Neuronal stem cell (in vitro differentiated cells): ENCODE measurements at regions not wholly inside any gene's neighbourhood (a gene's known extent, or its start where the extent isn't known, plus 50 kb on each side); places are given as distances from the start of the nearest gene placed in this dataset. TPM values are rescaled to one million over a fixed set of nuclear protein-coding genes. Genes with fewer than 3 reads are reported as not detected.

Experiments used
- DNase-seq: peaks from one replicate; pipeline ENCODE4 v3.0.0-alpha.2; 2013; ENCODE audit warnings: low spot score
- H2AFZ ChIP-seq: one replicate; pipeline ENCODE4 v1.6.1; 2013; ENCODE audit warnings: mild to moderate bottlenecking, low read length, inconsistent platforms
- H2AK5ac ChIP-seq: 2 replicates; pipeline ENCODE4 v1.6.1; 2013; ENCODE audit warnings: low read depth, mild to moderate bottlenecking, inconsistent platforms, low read length, moderate library complexity, mixed read lengths
- H2BK120ac ChIP-seq: 2 replicates; pipeline ENCODE4 v1.6.1; 2013; ENCODE audit warnings: low read depth, mild to moderate bottlenecking, inconsistent platforms, low read length, moderate library complexity, mixed read lengths
- H2BK12ac ChIP-seq: one replicate; pipeline ENCODE4 v1.6.1; 2013; ENCODE audit warnings: low read length, inconsistent platforms
- H2BK15ac ChIP-seq: 2 replicates; pipeline ENCODE4 v1.6.1; 2013; ENCODE audit warnings: mild to moderate bottlenecking, low read length, inconsistent platforms, mixed read lengths
- H2BK5ac ChIP-seq: one replicate; pipeline ENCODE4 v1.6.1; 2013; ENCODE audit warnings: inconsistent platforms, mild to moderate bottlenecking, low read length, moderate library complexity
- H3K14ac ChIP-seq: one replicate; pipeline ENCODE4 v1.6.1; 2013; ENCODE audit warnings: low read length, inconsistent platforms
- H3K18ac ChIP-seq: 2 replicates; pipeline ENCODE4 v1.6.1; 2013; ENCODE audit warnings: low read length, inconsistent platforms
- H3K23ac ChIP-seq: 2 replicates; pipeline ENCODE4 v1.6.1; 2013; ENCODE audit warnings: low read depth, mild to moderate bottlenecking, mixed read lengths, low read length, inconsistent platforms; ENCODE audit not compliant: poor library complexity
- H3K27ac ChIP-seq: replicated peaks from 3 replicates; pipeline ENCODE4 v1.5.1; 2013; ENCODE audit warnings: low read length, inconsistent platforms
- H3K27me3 ChIP-seq, 3 experiments: 2 replicates each; pipeline ENCODE4 v1.6.1; 2013; ENCODE audit warnings: low read length in 3 of 3, mild to moderate bottlenecking in 2 of 3, inconsistent platforms in 1 of 3, low read depth in 1 of 3, mixed read lengths in 1 of 3, moderate library complexity in 1 of 3; ENCODE audit not compliant: control insufficient read depth in 3 of 3, insufficient read depth in 3 of 3
- H3K36me3 ChIP-seq, 2 donors: replicated peaks in 1 of 2; 2 replicates each; pipeline ENCODE4 v1.6.1; 2013; ENCODE audit warnings: low read length in 2 of 2; ENCODE audit not compliant: control insufficient read depth in 2 of 2, insufficient read depth in 2 of 2
- H3K4ac ChIP-seq: 2 replicates; pipeline ENCODE4 v1.6.1; 2013; ENCODE audit warnings: inconsistent platforms, mild to moderate bottlenecking, low read length, moderate library complexity
- H3K4me1 ChIP-seq, 2 donors: 1 replicate in 1 of 2; 2 replicates in 1 of 2; pipeline ENCODE4 v1.6.1; 2013; ENCODE audit warnings: low read length in 2 of 2, low read depth in 1 of 2; ENCODE audit not compliant: control insufficient read depth in 2 of 2, insufficient read depth in 1 of 2
- H3K4me2 ChIP-seq: one replicate; pipeline ENCODE4 v1.6.1; 2013; ENCODE audit warnings: mild to moderate bottlenecking, low read length, inconsistent platforms; ENCODE audit not compliant: insufficient read depth, poor library complexity, severe bottlenecking
- H3K4me3 ChIP-seq, 2 donors: 2 replicates each; pipeline ENCODE4 v1.5.1; 2013; ENCODE audit warnings: low read length in 2 of 2, mild to moderate bottlenecking in 2 of 2, inconsistent platforms in 1 of 2, moderate library complexity in 1 of 2
- H3K79me1 ChIP-seq: one replicate; pipeline ENCODE4 v1.6.1; 2013; ENCODE audit warnings: low read depth, mild to moderate bottlenecking, inconsistent platforms, low read length, moderate library complexity
- H3K9ac ChIP-seq: one replicate; pipeline ENCODE4 v1.6.1; 2013; ENCODE audit warnings: mild to moderate bottlenecking, low read depth, low read length, inconsistent platforms; ENCODE audit not compliant: poor library complexity
- H3K9me3 ChIP-seq, 2 donors: replicated peaks in 1 of 2; 2 replicates each; pipeline versions ENCODE3 to v1.6.1; 2013; ENCODE audit warnings: low read length in 2 of 2, mild to moderate bottlenecking in 2 of 2, inconsistent platforms in 1 of 2, low read depth in 1 of 2, mixed read lengths in 1 of 2, moderate library complexity in 1 of 2; ENCODE audit not compliant: control insufficient read depth in 2 of 2, insufficient read depth in 1 of 2
- H4K8ac ChIP-seq: one replicate; pipeline ENCODE4 v1.6.1; 2013; ENCODE audit warnings: low read depth, mild to moderate bottlenecking, inconsistent platforms, low read length, moderate library complexity
- H4K91ac ChIP-seq: one replicate; pipeline ENCODE4 v1.6.1; 2013; ENCODE audit warnings: low read length, low read depth, mild to moderate bottlenecking, inconsistent platforms; ENCODE audit not compliant: poor library complexity
- WGBS, 2 donors: extraction: QIAGEN DNeasy Blood & Tissue Kit; methylation state at CpG; one replicate each; pipeline ENCODE4 v1.1.7; 2013; ENCODE audit warnings: missing lambda C conversion rate in 2 of 2, mixed read lengths in 1 of 2; ENCODE audit not compliant: insufficient read length in 2 of 2, insufficient replicate concordance in 1 of 2; ENCODE audit errors: extremely low coverage in 2 of 2; 5-methylcytosine and 5-hydroxymethylcytosine counted together
- small RNA-seq: library from polyadenylated mRNA; stranded (forward); fragments of <200 nt; extraction: miRNeasy Mini kit (QIAGEN cat#:217004); gene quantifications from one replicate; pipeline ENCODE3, GENCODE V24; 2013; ENCODE audit not compliant: insufficient read depth

DNA sequence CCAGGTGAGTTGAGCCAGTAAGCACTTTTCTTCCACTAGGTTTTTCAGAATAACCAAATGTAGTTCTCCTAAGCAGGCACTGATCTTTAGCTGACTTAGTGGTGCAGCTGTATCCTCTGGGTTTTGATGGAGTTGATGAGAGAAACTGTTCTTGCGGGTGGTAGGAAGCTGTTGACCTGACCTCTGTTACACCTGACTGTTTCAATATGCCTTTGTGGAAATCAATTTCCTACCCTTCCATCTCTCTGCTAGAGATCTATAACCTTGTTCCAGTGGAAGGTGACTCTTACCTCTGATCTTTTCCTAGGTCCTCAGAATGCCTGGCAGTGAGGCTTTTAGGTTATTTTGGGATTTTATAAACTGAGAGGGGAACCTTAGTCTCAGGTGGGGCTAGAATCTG is 51.6 kb upstream of the MACF1 start:
- H4K8ac ChIP-seq, result no peak overlapping the region
- no peak overlapping the region for H2BK120ac ChIP-seq
- H3K27me3 ChIP-seq, result no peaks in the 10 kb centered on the region
- no peak overlapping the region for H3K4me3 ChIP-seq
- H3K9ac ChIP-seq, result no peak overlapping the region
- H3K4ac ChIP-seq, result no peak overlapping the region
- H3K18ac ChIP-seq, result no peak overlapping the region
- no peak overlapping the region for H3K27ac ChIP-seq
- H3K9me3 ChIP-seq, result no peaks in the 10 kb centered on the region
- WGBS, 2 donors, result no CpG with 5 or more reads among the region's 1 CpG
- H3K79me1 ChIP-seq, result no peaks in the 10 kb centered on the region
- no peak overlapping the region for H4K91ac ChIP-seq
- no peak overlapping the region for H2AFZ ChIP-seq
- no peak overlapping the region for H2BK15ac ChIP-seq
- no peak overlapping the region for H2AK5ac ChIP-seq
- H2BK5ac ChIP-seq, result no peak overlapping the region
- H2BK12ac ChIP-seq, result no peak overlapping the region
- H3K4me2 ChIP-seq, result no peak overlapping the region
- no peak for DNase-seq
- H3K4me1 ChIP-seq, result peaks cover 34 to 37% of the 10 kb centered on the region in 2 donors
- peaks cover 3 to 19% of the 10 kb centered on the region in 2 donors for H3K36me3 ChIP-seq
- H3K23ac ChIP-seq, result no peak overlapping the region
- no peak overlapping the region for H3K14ac ChIP-seq

DNA sequence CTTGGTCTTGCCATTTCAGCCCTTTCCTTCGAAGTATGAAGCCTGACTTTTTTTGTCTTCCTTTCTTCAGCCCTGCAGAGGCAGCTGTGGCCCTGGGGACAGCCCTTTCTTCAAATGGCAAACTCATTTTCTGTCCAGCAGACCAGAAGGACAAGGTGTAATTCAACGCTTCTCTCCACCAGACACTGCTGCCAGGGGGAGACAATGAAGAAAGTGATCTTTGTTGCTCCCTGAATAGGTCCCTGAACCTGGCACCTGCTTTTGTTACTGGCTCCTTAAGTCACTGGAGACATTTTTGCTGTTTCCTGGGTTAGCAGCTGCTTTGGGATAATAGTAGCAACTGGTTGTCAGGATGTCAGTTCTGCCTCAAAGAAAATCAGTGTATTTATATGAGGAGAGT is 50.8 kb upstream of the MACF1 start:
- Histone ChIP-seq H3K9me3 (no peaks in the 10 kb centered on the region), H3K4ac (no peak overlapping the region), H3K4me3 (no peak overlapping the region), H3K79me1 (no peaks in the 10 kb centered on the region), H3K4me1 (peaks cover 38 to 44% of the 10 kb centered on the region in 2 donors), H2AK5ac (no peak overlapping the region), H3K27ac (no peak overlapping the region), H3K14ac (no peak overlapping the region), H3K18ac (no peak overlapping the region), H2BK120ac (no peak overlapping the region), H2AFZ (no peak overlapping the region), H2BK5ac (no peak overlapping the region), H4K91ac (no peak overlapping the region), H2BK15ac (no peak overlapping the region), H2BK12ac (no peak overlapping the region), H4K8ac (no peak overlapping the region), H3K36me3 (peaks cover 3 to 19% of the 10 kb centered on the region in 2 donors), H3K4me2 (no peak overlapping the region), H3K27me3 (no peaks in the 10 kb centered on the region), H3K9ac (no peak overlapping the region), H3K23ac (no peak overlapping the region)
- WGBS, 2 donors, result no CpG with 5 or more reads among the region's 2 CpGs
- no peak for DNase-seq

DNA sequence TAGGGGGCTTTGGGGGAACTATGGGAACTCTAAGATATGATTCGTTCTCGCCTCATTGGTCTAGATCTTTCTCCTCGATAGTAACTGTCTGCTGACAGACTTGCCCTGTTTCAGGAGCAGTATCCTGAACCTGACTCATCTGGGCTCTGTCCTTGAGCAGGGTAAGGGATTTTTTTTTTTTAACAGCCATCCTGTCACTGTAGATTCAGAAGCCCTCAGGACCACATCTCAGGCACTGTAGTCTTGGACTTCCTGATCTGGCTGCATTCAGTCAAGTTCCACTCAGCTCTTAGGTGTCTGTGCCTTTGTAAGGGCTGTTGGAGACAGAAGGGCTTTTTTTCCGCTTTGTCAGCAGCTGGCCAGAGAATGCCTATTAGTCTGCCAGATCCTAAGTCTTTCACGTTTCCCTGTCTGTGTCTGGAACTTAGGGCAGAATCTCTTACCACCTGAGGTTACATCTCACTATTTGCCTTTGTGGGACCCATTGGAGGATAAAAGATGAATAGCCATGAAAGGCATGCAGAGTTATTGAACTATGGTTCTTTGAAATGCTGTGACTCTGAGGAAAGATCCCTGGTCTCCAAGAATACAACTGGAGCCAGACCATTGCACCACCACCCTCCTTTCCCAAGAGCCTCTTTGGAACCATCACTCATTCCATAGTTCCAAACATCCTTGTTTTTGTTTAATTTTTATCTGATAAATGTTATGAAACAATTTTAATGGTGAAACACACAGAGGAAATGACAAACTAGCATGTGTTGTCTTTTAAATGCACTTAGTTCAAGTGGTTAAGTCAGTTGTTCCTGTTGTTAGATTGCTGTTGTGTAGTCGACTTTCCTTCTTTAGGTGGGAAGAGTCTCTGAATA is 49.7 kb upstream of the MACF1 start:
- no CpG with 5 or more reads among the region's 6 CpGs for WGBS, 2 donors
- Histone ChIP-seq H3K9me3 (no peaks in the 10 kb centered on the region), H3K9ac (no peak overlapping the region), H3K4me1 (peaks cover 42 to 46% of the 10 kb centered on the region in 2 donors), H3K27me3 (no peaks in the 10 kb centered on the region), H3K4ac (no peak overlapping the region), H3K79me1 (no peaks in the 10 kb centered on the region), H2BK15ac (no peak overlapping the region), H4K8ac (no peak overlapping the region), H2BK120ac (no peak overlapping the region), H3K27ac (no peak overlapping the region), H4K91ac (no peak overlapping the region), H2AK5ac (no peak overlapping the region), H3K18ac (no peak overlapping the region), H3K4me3 (no peak overlapping the region), H3K4me2 (no peak overlapping the region), H3K36me3 (peaks cover 3 to 19% of the 10 kb centered on the region in 2 donors), H3K23ac (no peak overlapping the region), H2AFZ (no peak overlapping the region), H3K14ac (no peak overlapping the region), H2BK12ac (no peak overlapping the region), H2BK5ac (no peak overlapping the region)
- no peak for DNase-seq

Small RNAs in the stretch of these regions (small RNA-seq; reads per million reads assigned to genes)
- not detected for gene RNA5SP44
- gene RNU6-608P, result not detected
